Embryonic facial prominence (tissue), 1 donor: ENCODE measurements at regions not wholly inside any gene's neighbourhood (a gene's known extent, or its start where the extent isn't known, plus 50 kb on each side); places are given as distances from the start of the nearest gene placed in this dataset.

ENCODE experiments used
- DNase-seq: peaks from one replicate; pipeline ENCODE4 v3.0.0-alpha.2; 2016; ENCODE audit errors: extremely low spot score

GRCh38 chr3:22939349-22939748, 263.8 kb upstream of the UBE2E2 start:
- DNase-seq = no peak

- DNase-seq = no peak
These were observed 262.8 kb upstream of the UBE2E2 start for GRCh38 chr3:22940285-22940684.

- DNase-seq = no peak
These were observed 260.1 kb upstream of the UBE2E2 start for GRCh38 chr3:22942981-22943380.

- no peak for DNase-seq
These were observed 255.3 kb upstream of the UBE2E2 start for GRCh38 chr3:22947851-22948250.

GRCh38 chr3:22951910-22952309, 251.2 kb upstream of the UBE2E2 start:
- DNase-seq = no peak

- DNase-seq = no peak
These were observed 250.3 kb upstream of the UBE2E2 start for GRCh38 chr3:22952860-22953259.

GRCh38 chr3:22959593-22959992, 243.5 kb upstream of the UBE2E2 start:
- no peak for DNase-seq

- no peak for DNase-seq
These were observed 242.8 kb upstream of the UBE2E2 start for GRCh38 chr3:22960105-22960984.

- no peak for DNase-seq
These were observed 240.9 kb upstream of the UBE2E2 start for GRCh38 chr3:22962244-22962643.

- DNase-seq = no peak
These were observed 236.8 kb upstream of the UBE2E2 start for GRCh38 chr3:22966349-22966748.

GRCh38 chr3:22969276-22969675, 233.9 kb upstream of the UBE2E2 start:
- DNase-seq = no peak

GRCh38 chr3:22971497-22971896, 231.6 kb upstream of the UBE2E2 start:
- no peak for DNase-seq

- DNase-seq = no peak
These were observed 226.1 kb upstream of the UBE2E2 start for GRCh38 chr3:22977042-22977441.

- no peak for DNase-seq
These were observed 225.4 kb upstream of the UBE2E2 start for GRCh38 chr3:22977650-22978289.

GRCh38 chr3:22979581-22979980, 223.5 kb upstream of the UBE2E2 start:
- no peak for DNase-seq

GRCh38 chr3:22980346-22980745, 222.8 kb upstream of the UBE2E2 start:
- no peak for DNase-seq

GRCh38 chr3:22981166-22981565, 222.0 kb upstream of the UBE2E2 start:
- no peak for DNase-seq

- no peak for DNase-seq
These were observed 221.3 kb upstream of the UBE2E2 start for GRCh38 chr3:22981861-22982260.

GRCh38 chr3:22982981-22983587, 220.0 kb upstream of the UBE2E2 start:
- DNase-seq = no peak

GRCh38 chr3:22986958-22987357, 216.2 kb upstream of the UBE2E2 start:
- no peak for DNase-seq

- DNase-seq = no peak
These were observed 214.6 kb upstream of the UBE2E2 start for GRCh38 chr3:22988566-22988965.

GRCh38 chr3:22989716-22990115, 213.4 kb upstream of the UBE2E2 start:
- no peak for DNase-seq
